Memory B cell (primary cell): ENCODE measurements at regions not wholly inside any gene's neighbourhood (a gene's known extent, or its start where the extent isn't known, plus 50 kb on each side); places are given as distances from the start of the nearest gene placed in this dataset.
A peak's percentile ranks its signal among the peaks of the same experiment; 100 is the strongest.

Experiments
- ATAC-seq: fragments of 150-1000 bp; cut with Tn5 transposase; 2 replicates; pipeline ENCODE4 v1.10.0; 2021; ENCODE audit warnings: low read depth, mild to moderate bottlenecking, moderate library complexity
- DNase-seq, 2 donors: peaks; one replicate each; pipeline ENCODE4 v3.0.0; 2022; ENCODE audit warnings: low spot score in 2 of 2
- H3K27ac Mint-ChIP-seq: one replicate; pipeline ENCODE4 v1.8.0; 2022; ENCODE audit warnings: mild to moderate bottlenecking, moderate library complexity, mixed read lengths
- H3K27me3 Mint-ChIP-seq: one replicate; pipeline ENCODE4 v1.8.0; 2022; ENCODE audit warnings: mixed read lengths
- H3K36me3 Mint-ChIP-seq: one replicate; pipeline ENCODE4 v1.8.0; 2022; ENCODE audit warnings: mild to moderate bottlenecking, mixed read lengths
- H3K4me1 Mint-ChIP-seq: one replicate; pipeline ENCODE4 v1.8.0; 2022; ENCODE audit warnings: mixed read lengths
- H3K4me3 Mint-ChIP-seq: one replicate; pipeline ENCODE4 v1.8.0; 2022; ENCODE audit warnings: mild to moderate bottlenecking, moderate library complexity, mixed read lengths
- H3K9me3 Mint-ChIP-seq: one replicate; pipeline ENCODE4 v1.8.0; 2022; ENCODE audit warnings: mixed read lengths

- Mint-ChIP-seq H3K4me1 (peaks cover 6% of the 10 kb centered on the region), H3K27me3 (peaks cover 10% of the 10 kb centered on the region), H3K4me3 (no peak overlapping the region), H3K27ac (no peak overlapping the region), H3K36me3 (peaks cover 3% of the 10 kb centered on the region), H3K9me3 (peaks cover 1% of the 10 kb centered on the region)
- ATAC-seq = no peak
- DNase-seq = no peak
Measured at GRCh38 chr6:105748737-105749161, 337.4 kb upstream of the PRDM1 start.

DNA sequence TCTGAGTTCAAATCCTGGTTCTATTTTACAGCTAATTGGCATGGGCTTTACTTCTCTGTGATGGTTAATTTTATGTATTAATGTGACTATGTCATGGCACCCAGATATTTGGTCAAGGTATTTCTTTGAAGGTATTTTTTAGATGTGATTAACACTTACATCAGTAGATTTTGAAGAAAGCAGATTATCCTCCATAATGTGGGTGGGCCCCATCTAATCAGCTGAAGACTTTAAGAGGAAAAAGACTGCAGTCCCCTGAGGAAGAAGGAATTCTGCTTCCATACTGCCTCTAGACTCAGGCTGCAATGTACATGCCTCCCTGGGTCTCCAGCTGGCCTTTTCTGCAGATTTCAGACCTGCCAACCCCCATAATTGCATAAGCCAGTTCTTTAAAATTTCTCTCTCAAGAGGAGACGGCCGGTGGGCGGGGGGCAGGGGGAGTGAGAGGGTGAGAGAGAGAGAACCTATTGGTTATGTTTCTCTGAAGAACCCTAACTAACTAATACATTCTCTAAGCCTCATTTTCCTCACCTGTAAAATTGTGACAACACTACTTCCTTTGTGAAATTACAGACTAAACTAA, 338.2 kb upstream of the PRDM1 start:
- Mint-ChIP-seq H3K27ac (no peak overlapping the region), H3K9me3 (peaks cover 1% of the 10 kb centered on the region), H3K27me3 (peaks cover 8% of the 10 kb centered on the region), H3K36me3 (peaks cover 3% of the 10 kb centered on the region), H3K4me3 (no peak overlapping the region), H3K4me1 (peaks cover 6% of the 10 kb centered on the region)
- ATAC-seq (no peak), DNase-seq (no peak)

DNA sequence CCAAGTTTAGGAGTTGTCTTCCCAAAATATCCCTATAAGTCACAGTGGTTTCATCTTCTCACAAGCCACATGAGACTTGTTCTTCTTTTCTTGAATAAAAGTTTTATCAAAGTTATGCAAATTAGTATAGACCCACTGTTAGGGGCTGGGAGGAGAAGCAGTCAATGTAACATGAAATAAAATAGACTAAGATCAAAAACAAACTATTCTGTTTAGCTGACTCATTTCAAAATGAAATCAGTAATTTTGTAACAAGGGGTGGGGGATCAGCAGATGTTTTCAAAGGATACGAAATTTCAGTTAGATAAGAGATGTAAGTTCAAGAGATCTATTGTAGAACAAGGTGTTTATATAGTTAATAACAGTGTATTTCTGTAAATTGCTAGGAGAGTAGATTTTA, 339.6 kb upstream of the PRDM1 start:
- DNase-seq (no peak), ATAC-seq (no peak)
- H3K4me3 Mint-ChIP-seq = no peak overlapping the region
- peaks cover 6% of the 10 kb centered on the region for H3K4me1 Mint-ChIP-seq
- H3K9me3 Mint-ChIP-seq = no peaks in the 10 kb centered on the region
- H3K27me3 Mint-ChIP-seq = peaks cover 4% of the 10 kb centered on the region
- no peaks in the 10 kb centered on the region for H3K36me3 Mint-ChIP-seq
- no peak overlapping the region for H3K27ac Mint-ChIP-seq

DNA sequence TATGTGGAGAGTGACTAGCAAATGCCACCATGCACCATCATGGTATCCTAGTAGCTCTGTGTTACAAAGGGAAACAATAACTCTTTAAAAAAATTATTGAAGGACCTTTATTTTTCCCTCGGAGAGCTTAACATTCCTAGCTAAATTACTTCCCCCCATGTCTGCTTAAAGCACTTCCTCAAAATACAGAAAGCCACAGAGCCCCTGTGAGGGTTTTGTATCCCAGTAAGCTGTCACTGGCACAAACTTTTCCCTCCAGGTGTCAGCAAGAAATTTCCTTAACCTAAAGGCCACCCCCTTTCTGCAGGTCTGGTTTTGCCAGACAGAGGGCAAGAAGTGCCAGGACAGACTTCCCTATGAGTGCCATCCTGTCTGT, 340.0 kb upstream of the PRDM1 start:
- ATAC-seq = no peak
- peaks cover 6% of the 10 kb centered on the region for H3K4me1 Mint-ChIP-seq
- H3K36me3 Mint-ChIP-seq = no peaks in the 10 kb centered on the region
- no peak overlapping the region for H3K4me3 Mint-ChIP-seq
- no peaks in the 10 kb centered on the region for H3K9me3 Mint-ChIP-seq
- no peak for DNase-seq
- H3K27ac Mint-ChIP-seq = no peak overlapping the region
- peaks cover 4% of the 10 kb centered on the region for H3K27me3 Mint-ChIP-seq

- H3K27ac Mint-ChIP-seq = no peak overlapping the region
- no peak overlapping the region for H3K4me3 Mint-ChIP-seq
- H3K36me3 Mint-ChIP-seq = no peaks in the 10 kb centered on the region
- ATAC-seq (no peak), DNase-seq (no peak)
- H3K4me1 Mint-ChIP-seq = peaks cover 6% of the 10 kb centered on the region
- H3K9me3 Mint-ChIP-seq = no peaks in the 10 kb centered on the region
- peaks cover 4% of the 10 kb centered on the region for H3K27me3 Mint-ChIP-seq
Measured at GRCh38 chr6:105745464-105746129, 340.5 kb upstream of the PRDM1 start.

- Mint-ChIP-seq H3K36me3 (no peaks in the 10 kb centered on the region), H3K4me3 (no peak overlapping the region), H3K27me3 (peaks cover 4% of the 10 kb centered on the region), H3K27ac (no peak overlapping the region), H3K4me1 (peaks cover 6% of the 10 kb centered on the region), H3K9me3 (no peaks in the 10 kb centered on the region)
- ATAC-seq (no peak), DNase-seq (no peak)
Measured at GRCh38 chr6:105744815-105745214, 341.3 kb upstream of the PRDM1 start.

- Mint-ChIP-seq H3K36me3 (no peaks in the 10 kb centered on the region), H3K27ac (no peak overlapping the region), H3K4me3 (no peak overlapping the region), H3K9me3 (peaks cover 2% of the 10 kb centered on the region), H3K27me3 (peaks cover 4% of the 10 kb centered on the region), H3K4me1 (no peaks in the 10 kb centered on the region)
- DNase-seq (no peak), ATAC-seq (no peak)
Measured at GRCh38 chr6:105740946-105741645, 338.2 kb upstream of the PREP start.

- Mint-ChIP-seq H3K27ac (no peak overlapping the region), H3K4me1 (no peaks in the 10 kb centered on the region), H3K36me3 (no peaks in the 10 kb centered on the region), H3K9me3 (peaks cover 2% of the 10 kb centered on the region), H3K4me3 (no peak overlapping the region), H3K27me3 (peaks cover 2% of the 10 kb centered on the region)
- no peak for DNase-seq
- ATAC-seq = no peak
Measured at GRCh38 chr6:105739764-105740163, 336.9 kb upstream of the PREP start.

DNA sequence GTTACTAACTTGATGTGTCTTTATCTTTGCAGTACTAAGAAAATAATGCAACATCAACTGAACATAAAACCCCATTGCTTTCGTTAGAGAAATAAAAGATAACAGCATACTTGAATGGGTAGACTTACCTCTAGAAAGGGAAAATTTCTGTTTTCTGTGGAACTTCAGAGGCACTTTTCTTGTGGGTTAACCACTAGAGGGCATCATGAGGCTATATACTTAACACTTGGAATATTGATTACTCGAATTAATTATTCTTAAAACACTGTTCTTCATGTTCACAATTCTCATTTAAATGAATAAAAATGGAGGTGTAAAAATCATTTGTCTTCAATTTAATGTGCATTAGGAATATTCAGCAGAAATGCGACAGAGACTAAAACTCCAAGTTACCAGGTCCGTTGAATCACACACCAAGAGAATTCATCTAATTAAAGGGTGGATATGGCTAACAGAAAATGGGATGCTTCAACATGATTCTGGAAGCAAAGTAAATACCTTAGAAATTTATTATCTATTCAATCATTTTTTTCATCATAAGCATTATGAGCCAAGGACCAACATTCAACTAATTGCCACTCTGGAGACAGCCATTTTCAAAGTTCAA, 330.8 kb upstream of the PREP start:
- DNase-seq = peak in 1 of 2 donors; percentile 33
- H3K4me3 Mint-ChIP-seq = no peak overlapping the region

GRCh38 chr6:105728995-105729394, 326.1 kb upstream of the PREP start:
- Mint-ChIP-seq H3K9me3 (no peaks in the 10 kb centered on the region), H3K4me1 (no peaks in the 10 kb centered on the region), H3K4me3 (no peak overlapping the region), H3K27me3 (no peaks in the 10 kb centered on the region), H3K27ac (no peak overlapping the region), H3K36me3 (no peaks in the 10 kb centered on the region)
- ATAC-seq (no peak), DNase-seq (no peak)

More for the DNA sequence above, 330.8 kb upstream of the PREP start:
- no peak overlapping the region for H3K27ac Mint-ChIP-seq
- no peak for ATAC-seq
- peaks cover 2% of the 10 kb centered on the region for H3K9me3 Mint-ChIP-seq
- H3K36me3 Mint-ChIP-seq = no peaks in the 10 kb centered on the region
- no peaks in the 10 kb centered on the region for H3K4me1 Mint-ChIP-seq
- H3K27me3 Mint-ChIP-seq = no peaks in the 10 kb centered on the region

DNA sequence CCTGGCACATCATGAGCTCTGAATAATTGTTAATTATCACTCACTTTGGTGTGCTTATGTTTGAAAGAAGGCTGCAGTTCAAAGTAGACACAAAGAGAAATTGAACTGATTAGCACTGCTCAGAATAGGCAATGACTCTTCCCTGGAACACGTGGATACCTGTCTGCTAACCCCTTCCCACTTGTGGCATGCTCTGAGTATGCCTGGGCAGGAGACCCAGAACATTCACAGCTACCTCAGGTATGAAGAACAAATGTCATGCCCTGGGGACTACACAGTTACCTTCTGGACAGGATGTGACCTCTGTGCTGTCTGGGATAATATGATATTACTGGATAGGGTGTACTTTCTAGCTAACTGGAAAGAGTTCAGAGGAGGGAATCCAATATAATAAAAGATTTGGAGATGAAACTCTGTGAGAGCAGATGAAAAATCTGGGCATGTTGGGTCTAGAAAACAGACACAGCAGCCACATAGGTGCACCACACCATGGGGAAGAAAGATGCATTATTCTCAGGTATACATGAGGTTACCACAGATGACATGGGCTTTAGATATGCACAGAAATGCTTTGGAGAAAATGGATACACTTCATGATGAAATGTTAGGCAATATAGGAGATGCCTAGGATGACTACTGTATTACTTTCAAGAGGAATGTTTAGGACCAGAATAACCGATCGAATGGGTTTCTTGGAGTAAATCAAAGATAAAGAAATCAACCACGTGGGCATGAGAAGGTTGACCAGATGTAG, 324.2 kb upstream of the PREP start:
- H3K27ac Mint-ChIP-seq = no peak overlapping the region
- ATAC-seq = no peak
- H3K4me1 Mint-ChIP-seq = no peaks in the 10 kb centered on the region
- no peaks in the 10 kb centered on the region for H3K9me3 Mint-ChIP-seq
- H3K4me3 Mint-ChIP-seq = no peak overlapping the region
- DNase-seq = no peak
- H3K36me3 Mint-ChIP-seq = no peaks in the 10 kb centered on the region
- no peaks in the 10 kb centered on the region for H3K27me3 Mint-ChIP-seq

DNA sequence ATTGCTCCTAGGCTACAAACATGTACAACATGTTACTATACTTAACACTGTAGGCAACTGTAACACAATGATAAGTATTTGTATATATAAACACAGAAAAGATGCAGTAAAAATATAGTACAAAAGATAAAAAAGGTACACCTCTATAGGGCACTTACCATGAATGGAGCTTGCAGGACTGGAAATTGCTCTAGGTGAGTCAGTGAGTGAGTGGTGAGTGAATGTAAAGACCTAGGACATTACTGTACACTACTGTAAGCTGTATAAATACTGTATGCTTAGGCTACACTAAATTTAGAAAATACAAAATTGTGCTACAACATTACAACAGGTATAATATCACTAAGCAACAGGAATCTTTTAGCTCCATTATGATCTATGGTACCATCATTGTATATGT, 312.0 kb upstream of the PREP start:
- DNase-seq = no peak
- peaks cover 6% of the 10 kb centered on the region for H3K36me3 Mint-ChIP-seq
- H3K4me1 Mint-ChIP-seq = no peaks in the 10 kb centered on the region
- peaks cover 15% of the 10 kb centered on the region for H3K9me3 Mint-ChIP-seq
- H3K4me3 Mint-ChIP-seq = no peak overlapping the region
- no peak overlapping the region for H3K27ac Mint-ChIP-seq
- no peak for ATAC-seq
- peaks cover 4% of the 10 kb centered on the region for H3K27me3 Mint-ChIP-seq

DNA sequence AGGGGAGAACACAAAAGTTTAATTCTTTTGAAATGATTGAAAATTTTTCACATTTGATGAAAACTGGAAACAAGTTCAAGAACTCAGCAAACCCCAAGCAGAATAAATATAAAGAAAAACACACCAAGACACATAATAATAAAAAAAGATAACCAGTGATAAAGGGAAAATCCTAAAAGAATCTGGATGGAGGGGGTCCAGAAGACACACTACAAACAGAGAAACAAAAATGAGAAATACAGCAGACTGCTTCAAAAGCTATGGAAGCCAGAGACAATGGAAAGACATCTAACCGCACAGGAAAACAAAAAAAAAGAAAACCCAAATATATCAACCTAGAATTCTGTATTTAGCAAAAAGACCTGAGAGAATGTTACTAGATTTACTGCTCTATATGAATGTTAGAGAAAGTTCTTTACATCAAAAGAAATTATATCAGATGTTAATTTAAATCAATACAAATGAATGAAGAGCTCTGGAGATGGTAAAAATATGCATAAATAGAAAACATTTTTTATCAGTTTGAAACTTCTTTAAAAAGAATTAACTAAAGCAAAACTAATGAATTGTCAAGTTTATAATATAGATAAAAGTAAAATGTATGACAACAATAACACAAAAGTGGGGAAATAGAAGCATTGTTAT, 310.7 kb upstream of the PREP start:
- Mint-ChIP-seq H3K4me3 (no peak overlapping the region), H3K4me1 (no peaks in the 10 kb centered on the region), H3K36me3 (peaks cover 6% of the 10 kb centered on the region), H3K27ac (no peak overlapping the region), H3K27me3 (peaks cover 6% of the 10 kb centered on the region), H3K9me3 (peaks cover 15% of the 10 kb centered on the region)
- no peak for DNase-seq
- no peak for ATAC-seq
